HEK293T (cell line): ENCODE measurements at regions not wholly inside any gene's neighbourhood (a gene's known extent, or its start where the extent isn't known, plus 50 kb on each side); places are given as distances from the start of the nearest gene placed in this dataset.

ENCODE experiments used
- ARNT ChIP-seq: fragments of 450-650 bp; IDR thresholded peaks from 2 replicates; pipeline ENCODE4 v1.6.1; 2017; ENCODE audit warnings: mild to moderate bottlenecking
- BHLHE40 ChIP-seq: fragments of 450-650 bp; IDR thresholded peaks from 2 replicates; pipeline ENCODE4 v1.6.1; 2016; ENCODE audit warnings: mild to moderate bottlenecking, moderate library complexity, borderline replicate concordance
- CTBP1 ChIP-seq: fragments of 450-650 bp; IDR thresholded peaks from 2 replicates; pipeline ENCODE4 v1.6.1; 2016; ENCODE audit warnings: borderline replicate concordance
- ELF4 ChIP-seq: fragments of 450-650 bp; IDR thresholded peaks from 2 replicates; pipeline ENCODE4 v1.6.1; 2017; ENCODE audit warnings: antibody characterized with exemption
- FOXA1 ChIP-seq: fragments of 450-650 bp; IDR thresholded peaks from 2 replicates; pipeline ENCODE4 v1.6.1; 2016; ENCODE audit warnings: mild to moderate bottlenecking
- FOXK2 ChIP-seq: fragments of 450-650 bp; IDR thresholded peaks from 2 replicates; pipeline ENCODE4 v1.6.1; 2016; ENCODE audit warnings: mild to moderate bottlenecking
- FOXM1 ChIP-seq: fragments of 450-650 bp; IDR thresholded peaks from 2 replicates; pipeline ENCODE4 v1.6.1; 2017; ENCODE audit warnings: mild to moderate bottlenecking, borderline replicate concordance
- HDGF ChIP-seq: fragments of 450-650 bp; IDR thresholded peaks from 2 replicates; pipeline ENCODE4 v1.6.1; 2017; ENCODE audit warnings: antibody characterized with exemption, borderline replicate concordance
- LEF1 ChIP-seq: fragments of 450-650 bp; IDR thresholded peaks from 2 replicates; pipeline ENCODE4 v1.6.1; 2017; ENCODE audit warnings: mild to moderate bottlenecking, borderline replicate concordance
- NFRKB ChIP-seq: fragments of 450-650 bp; IDR thresholded peaks from 2 replicates; pipeline ENCODE4 v1.6.1; 2016; ENCODE audit warnings: mild to moderate bottlenecking, moderate library complexity
- PKNOX1 ChIP-seq: fragments of 450-650 bp; IDR thresholded peaks from 2 replicates; pipeline ENCODE4 v1.6.1; 2016
- SP1 ChIP-seq: fragments of 450-650 bp; IDR thresholded peaks from 2 replicates; pipeline ENCODE4 v1.6.1; 2017
- SUZ12 ChIP-seq: fragments of 450-650 bp; IDR thresholded peaks from 2 replicates; pipeline ENCODE4 v1.6.1; 2016; ENCODE audit warnings: mild to moderate bottlenecking
- ZNF384 ChIP-seq: fragments of 450-650 bp; IDR thresholded peaks from 2 replicates; pipeline ENCODE4 v1.6.1; 2016

GRCh38 chr5:87132696-87133095, 135.0 kb upstream of the RASA1 start:
- no peak for TF ChIP-seq LEF1
- no peak for TF ChIP-seq FOXK2
- TF ChIP-seq CTBP1 = no peak
- TF ChIP-seq SP1 = no peak
- TF ChIP-seq PKNOX1 = no peak
- no peak for TF ChIP-seq ZNF384
- TF ChIP-seq FOXM1 = no peak
- TF ChIP-seq ELF4 = no peak
- no peak for TF ChIP-seq SUZ12
- TF ChIP-seq BHLHE40 = no peak
- no peak for TF ChIP-seq NFRKB
- no peak for TF ChIP-seq ARNT
- TF ChIP-seq FOXA1 = no peak
- no peak for TF ChIP-seq HDGF
